SK-N-SH (cell line): ENCODE measurements at regions not wholly inside any gene's neighbourhood (a gene's known extent, or its start where the extent isn't known, plus 50 kb on each side); places are given as distances from the start of the nearest gene placed in this dataset.

Source experiments
- CTCF ChIA-PET: fragments of 300-600, 350-600 bp; formaldehyde crosslinking; extraction: SDS; loops from one replicate; lab custom pipeline; 2021; lab: Yijun Ruan, JAX
- POLR2A ChIA-PET: fragments of 350-600 bp; sonication (Branson Sonifier 250); formaldehyde crosslinking; extraction: SDS; loops from one replicate; lab custom pipeline; 2020; ENCODE audit warnings: antibody characterized with exemption, inconsistent platforms; lab: Yijun Ruan, JAX
- DNase-seq: peaks from one replicate; pipeline ENCODE4 v3.0.0; 2012
- H2AFZ ChIP-seq: fragments of 200-600 bp; sonication (generic); 2 replicates; pipeline ENCODE4 v1.8.1; 2016; ENCODE audit warnings: antibody characterized with exemption, mild to moderate bottlenecking, low read depth
- H3F3A ChIP-seq: fragments of 200-600 bp; sonication (generic); replicated peaks from 2 replicates; pipeline ENCODE3; 2016; ENCODE audit warnings: antibody characterized with exemption, mild to moderate bottlenecking; ENCODE audit not compliant: insufficient read depth
- H3K27ac ChIP-seq, 2 experiments: fragments of 200-500 bp in 1 of 2; fragments of 200-600 bp in 1 of 2; sonication (Bioruptor generic) in 1 of 2; sonication (generic), shearing (Covaris generic) in 1 of 2; 2 replicates each; pipeline versions ENCODE4 v1.5.1 to v1.6.1; 2014 to 2016; ENCODE audit warnings: low read depth in 2 of 2, inconsistent platforms in 1 of 2, low read length in 1 of 2, mild to moderate bottlenecking in 1 of 2, mixed read lengths in 1 of 2
- H3K27me3 ChIP-seq: fragments of 200-600 bp; sonication (generic), shearing (Covaris generic); 2 replicates; pipeline ENCODE4 v1.6.1; 2016; ENCODE audit warnings: mixed run types; ENCODE audit not compliant: insufficient read depth
- H3K36me3 ChIP-seq, 2 experiments: fragments of 200-500 bp in 1 of 2; fragments of 200-600 bp in 1 of 2; sonication (Bioruptor generic) in 1 of 2; sonication (generic) in 1 of 2; replicated peaks in 1 of 2; 2 replicates each; pipeline versions ENCODE3 to v1.5.1; 2014 to 2016; ENCODE audit warnings: low read length in 1 of 2, mild to moderate bottlenecking in 1 of 2; ENCODE audit not compliant: insufficient read depth in 2 of 2, control insufficient read depth in 1 of 2
- H3K4me1 ChIP-seq, 2 experiments: fragments of 200-500 bp in 1 of 2; fragments of 200-600 bp in 1 of 2; sonication (Bioruptor generic) in 1 of 2; sonication (generic), shearing (Covaris generic) in 1 of 2; 2 replicates each; pipeline versions ENCODE4 v1.5.1 to v1.6.1; 2014 to 2016; ENCODE audit warnings: low read depth in 1 of 2, low read length in 1 of 2, mixed run types in 1 of 2; ENCODE audit not compliant: insufficient read depth in 2 of 2, control insufficient read depth in 1 of 2
- H3K4me2 ChIP-seq: fragments of 200-600 bp; sonication (generic), shearing (Covaris generic); 2 replicates; pipeline ENCODE4 v1.6.1; 2017; ENCODE audit warnings: mixed run types
- H3K4me3 ChIP-seq, 2 experiments: fragments of 200-500 bp in 1 of 2; fragments of 200-600 bp in 1 of 2; sonication (Bioruptor generic) in 1 of 2; sonication (generic), shearing (Covaris generic) in 1 of 2; 2 replicates each; pipeline versions ENCODE4 v1.5.1 to v1.8.1; 2014 to 2016; ENCODE audit warnings: low read depth in 2 of 2, inconsistent platforms in 1 of 2, low read length in 1 of 2, mild to moderate bottlenecking in 1 of 2, mixed read lengths in 1 of 2, moderate library complexity in 1 of 2
- H3K79me2 ChIP-seq: fragments of 200-600 bp; sonication (generic); 2 replicates; pipeline ENCODE4 v1.8.1; 2017; ENCODE audit warnings: mild to moderate bottlenecking; ENCODE audit not compliant: insufficient read depth
- H3K9ac ChIP-seq: fragments of 200-600 bp; sonication (generic); 2 replicates; pipeline ENCODE4 v1.6.1; 2017; ENCODE audit warnings: mixed run types
- H3K9me2 ChIP-seq: fragments of 200-600 bp; sonication (generic); 2 replicates; pipeline ENCODE4 v1.6.1; 2017; ENCODE audit warnings: mixed run types
- H3K9me3 ChIP-seq: fragments of 200-600 bp; sonication (generic); 2 replicates; pipeline ENCODE4 v1.6.1; 2017; ENCODE audit warnings: mixed run types, mild to moderate bottlenecking, moderate library complexity
- H4K20me1 ChIP-seq: fragments of 200-600 bp; sonication (generic); 2 replicates; pipeline ENCODE4 v1.6.1; 2017; ENCODE audit warnings: mild to moderate bottlenecking, mixed run types; ENCODE audit not compliant: insufficient read depth
- ELF1 ChIP-seq: IDR thresholded peaks from 2 replicates; pipeline ENCODE4 v1.4.0; 2012
- JUND ChIP-seq: IDR thresholded peaks from 2 replicates; pipeline ENCODE4 v1.4.0; 2012
- MXI1 ChIP-seq: IDR thresholded peaks from 2 replicates; pipeline ENCODE4 v1.6.1; 2012; ENCODE audit warnings: mild to moderate bottlenecking, low read depth, low read length, improper control_type of control experiment
- NFIC ChIP-seq: IDR thresholded peaks from 2 replicates; pipeline ENCODE4 v1.4.0; 2012; ENCODE audit warnings: borderline replicate concordance
- POLR2AphosphoS5 ChIP-seq: IDR thresholded peaks from 2 replicates; pipeline ENCODE4 v1.6.1; 2012; ENCODE audit warnings: low read depth, low read length
- RFX5 ChIP-seq: IDR thresholded peaks from 2 replicates; pipeline ENCODE4 v1.6.1; 2012; ENCODE audit warnings: mild to moderate bottlenecking, improper control_type of control experiment, low read length
- RXRA ChIP-seq: IDR thresholded peaks from 2 replicates; pipeline ENCODE4 v1.4.0; 2012; ENCODE audit warnings: low read depth, mild to moderate bottlenecking, borderline replicate concordance
- SIN3A ChIP-seq: IDR thresholded peaks from 2 replicates; pipeline ENCODE4 v1.6.1; 2012; ENCODE audit warnings: low read depth, mild to moderate bottlenecking, low read length, moderate library complexity, borderline replicate concordance
- TCF12 ChIP-seq: IDR thresholded peaks from 2 replicates; pipeline ENCODE4 v1.4.0; 2012
- TEAD4 ChIP-seq: IDR thresholded peaks from 2 replicates; pipeline ENCODE4 v1.4.0; 2012; ENCODE audit warnings: mild to moderate bottlenecking, borderline replicate concordance; ENCODE audit not compliant: insufficient read depth
- USF1 ChIP-seq: IDR thresholded peaks from 2 replicates; pipeline ENCODE4 v1.4.0; 2012; ENCODE audit warnings: low read depth, borderline replicate concordance
- WGBS: methylation state at CpG from one replicate; pipeline ENCODE4 v1.1.6; 2017; ENCODE audit warnings: low lambda C conversion rate; 5-methylcytosine and 5-hydroxymethylcytosine counted together
- TF ChIP-seq, protein P1 (sequence below): IDR thresholded peaks from 2 replicates; pipeline ENCODE4 v1.4.0; 2012; ENCODE audit warnings: low read depth, borderline replicate concordance
- TF ChIP-seq, protein P2 (sequence below): fragments of 150-350 bp; IDR thresholded peaks from 2 replicates; pipeline ENCODE4 v1.6.1; 2016; ENCODE audit warnings: mild to moderate bottlenecking, low read depth, low read length
- TF ChIP-seq, protein P3 (sequence below): fragments of 150-350 bp; IDR thresholded peaks from 2 replicates; pipeline ENCODE4 v1.6.1; 2017; ENCODE audit warnings: antibody characterized with exemption, low read length, low read depth, borderline replicate concordance
- TF ChIP-seq, protein P4 (sequence below): IDR thresholded peaks from 2 replicates; pipeline ENCODE4; 2012

GRCh38 chr14:105664691-105665090 is 138.3 kb downstream of the TMEM121 start:
- no peaks in the 10 kb centered on the region for H3K9me2 ChIP-seq
- H3K36me3 ChIP-seq, result no peaks in the 10 kb centered on the region
- 17% methylated on average over 1 of the region's 4 CpGs for WGBS
- H2AFZ ChIP-seq, result no peak overlapping the region
- H3K9me3 ChIP-seq, result no peaks in the 10 kb centered on the region
- H3K27ac ChIP-seq, result no peak overlapping the region
- H3K4me1 ChIP-seq, result no peaks in the 10 kb centered on the region; a peak in 1 of 4 replicates
- H3K9ac ChIP-seq, result no peak overlapping the region
- DNase-seq, result no peak
- POLR2A ChIA-PET, result no interaction called here
- no peak overlapping the region for H3K4me2 ChIP-seq
- H3K4me3 ChIP-seq, result no peak overlapping the region
- TF ChIP-seq RFX5, result no peak
- no peak for TF ChIP-seq USF1
- TF ChIP-seq SIN3A, result no peak
- TF ChIP-seq JUND, result no peak
- no peak for TF ChIP-seq POLR2AphosphoS5
- TF ChIP-seq ELF1, result no peak
- TF ChIP-seq TEAD4, result no peak
- TF ChIP-seq, protein P1, sequence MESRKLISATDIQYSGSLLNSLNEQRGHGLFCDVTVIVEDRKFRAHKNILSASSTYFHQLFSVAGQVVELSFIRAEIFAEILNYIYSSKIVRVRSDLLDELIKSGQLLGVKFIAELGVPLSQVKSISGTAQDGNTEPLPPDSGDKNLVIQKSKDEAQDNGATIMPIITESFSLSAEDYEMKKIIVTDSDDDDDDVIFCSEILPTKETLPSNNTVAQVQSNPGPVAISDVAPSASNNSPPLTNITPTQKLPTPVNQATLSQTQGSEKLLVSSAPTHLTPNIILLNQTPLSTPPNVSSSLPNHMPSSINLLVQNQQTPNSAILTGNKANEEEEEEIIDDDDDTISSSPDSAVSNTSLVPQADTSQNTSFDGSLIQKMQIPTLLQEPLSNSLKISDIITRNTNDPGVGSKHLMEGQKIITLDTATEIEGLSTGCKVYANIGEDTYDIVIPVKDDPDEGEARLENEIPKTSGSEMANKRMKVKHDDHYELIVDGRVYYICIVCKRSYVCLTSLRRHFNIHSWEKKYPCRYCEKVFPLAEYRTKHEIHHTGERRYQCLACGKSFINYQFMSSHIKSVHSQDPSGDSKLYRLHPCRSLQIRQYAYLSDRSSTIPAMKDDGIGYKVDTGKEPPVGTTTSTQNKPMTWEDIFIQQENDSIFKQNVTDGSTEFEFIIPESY, result no peak
- TF ChIP-seq, protein P2, sequence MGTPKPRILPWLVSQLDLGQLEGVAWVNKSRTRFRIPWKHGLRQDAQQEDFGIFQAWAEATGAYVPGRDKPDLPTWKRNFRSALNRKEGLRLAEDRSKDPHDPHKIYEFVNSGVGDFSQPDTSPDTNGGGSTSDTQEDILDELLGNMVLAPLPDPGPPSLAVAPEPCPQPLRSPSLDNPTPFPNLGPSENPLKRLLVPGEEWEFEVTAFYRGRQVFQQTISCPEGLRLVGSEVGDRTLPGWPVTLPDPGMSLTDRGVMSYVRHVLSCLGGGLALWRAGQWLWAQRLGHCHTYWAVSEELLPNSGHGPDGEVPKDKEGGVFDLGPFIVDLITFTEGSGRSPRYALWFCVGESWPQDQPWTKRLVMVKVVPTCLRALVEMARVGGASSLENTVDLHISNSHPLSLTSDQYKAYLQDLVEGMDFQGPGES, result no peak
- TF ChIP-seq, protein P3, sequence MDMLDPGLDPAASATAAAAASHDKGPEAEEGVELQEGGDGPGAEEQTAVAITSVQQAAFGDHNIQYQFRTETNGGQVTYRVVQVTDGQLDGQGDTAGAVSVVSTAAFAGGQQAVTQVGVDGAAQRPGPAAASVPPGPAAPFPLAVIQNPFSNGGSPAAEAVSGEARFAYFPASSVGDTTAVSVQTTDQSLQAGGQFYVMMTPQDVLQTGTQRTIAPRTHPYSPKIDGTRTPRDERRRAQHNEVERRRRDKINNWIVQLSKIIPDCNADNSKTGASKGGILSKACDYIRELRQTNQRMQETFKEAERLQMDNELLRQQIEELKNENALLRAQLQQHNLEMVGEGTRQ, result no peak
- TF ChIP-seq RXRA, result no peak
- TF ChIP-seq TCF12, result no peak
- TF ChIP-seq, protein P4, sequence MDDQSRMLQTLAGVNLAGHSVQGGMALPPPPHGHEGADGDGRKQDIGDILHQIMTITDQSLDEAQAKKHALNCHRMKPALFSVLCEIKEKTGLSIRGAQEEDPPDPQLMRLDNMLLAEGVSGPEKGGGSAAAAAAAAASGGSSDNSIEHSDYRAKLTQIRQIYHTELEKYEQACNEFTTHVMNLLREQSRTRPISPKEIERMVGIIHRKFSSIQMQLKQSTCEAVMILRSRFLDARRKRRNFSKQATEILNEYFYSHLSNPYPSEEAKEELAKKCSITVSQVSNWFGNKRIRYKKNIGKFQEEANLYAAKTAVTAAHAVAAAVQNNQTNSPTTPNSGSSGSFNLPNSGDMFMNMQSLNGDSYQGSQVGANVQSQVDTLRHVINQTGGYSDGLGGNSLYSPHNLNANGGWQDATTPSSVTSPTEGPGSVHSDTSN, result no peak
- TF ChIP-seq MXI1, result no peak
- no peak for TF ChIP-seq NFIC
- CTCF ChIA-PET, result no interaction called here
- H3K27me3 ChIP-seq, result no peaks in the 10 kb centered on the region
- no peaks in the 10 kb centered on the region for H4K20me1 ChIP-seq
- no peaks in the 10 kb centered on the region for H3K79me2 ChIP-seq
- no peaks in the 10 kb centered on the region for H3F3A ChIP-seq
